ENCODE measurements at regions not wholly inside any gene's neighbourhood (a gene's known extent, or its start where the extent isn't known, plus 50 kb on each side); places are given as distances from the start of the nearest gene placed in this dataset.

DNA sequence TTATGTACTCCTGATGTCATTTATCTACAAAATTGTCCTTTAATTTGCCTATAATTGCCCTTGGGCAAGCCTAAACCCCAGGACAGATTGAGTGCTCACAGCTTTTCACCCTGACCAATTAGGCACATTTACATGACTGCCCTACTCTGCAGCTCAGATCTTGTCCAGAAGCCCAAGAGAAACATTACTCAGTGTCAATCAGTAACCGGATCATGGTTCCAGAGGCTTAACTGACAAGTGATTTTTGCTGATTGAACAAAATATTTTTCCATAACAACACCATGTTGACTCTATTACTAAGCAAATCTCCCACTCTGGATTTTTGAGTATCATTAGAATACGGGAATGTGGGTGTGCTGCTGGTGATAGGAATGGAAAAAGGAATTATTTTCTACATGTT, 465.4 kb upstream of the TNP1 start:
- no peak for TF ChIP-seq EZH2 (IDR thresholded peaks at IDR 0.05; ENCODE audit: borderline replicate concordance, low read length)
- TF ChIP-seq, protein P1, sequence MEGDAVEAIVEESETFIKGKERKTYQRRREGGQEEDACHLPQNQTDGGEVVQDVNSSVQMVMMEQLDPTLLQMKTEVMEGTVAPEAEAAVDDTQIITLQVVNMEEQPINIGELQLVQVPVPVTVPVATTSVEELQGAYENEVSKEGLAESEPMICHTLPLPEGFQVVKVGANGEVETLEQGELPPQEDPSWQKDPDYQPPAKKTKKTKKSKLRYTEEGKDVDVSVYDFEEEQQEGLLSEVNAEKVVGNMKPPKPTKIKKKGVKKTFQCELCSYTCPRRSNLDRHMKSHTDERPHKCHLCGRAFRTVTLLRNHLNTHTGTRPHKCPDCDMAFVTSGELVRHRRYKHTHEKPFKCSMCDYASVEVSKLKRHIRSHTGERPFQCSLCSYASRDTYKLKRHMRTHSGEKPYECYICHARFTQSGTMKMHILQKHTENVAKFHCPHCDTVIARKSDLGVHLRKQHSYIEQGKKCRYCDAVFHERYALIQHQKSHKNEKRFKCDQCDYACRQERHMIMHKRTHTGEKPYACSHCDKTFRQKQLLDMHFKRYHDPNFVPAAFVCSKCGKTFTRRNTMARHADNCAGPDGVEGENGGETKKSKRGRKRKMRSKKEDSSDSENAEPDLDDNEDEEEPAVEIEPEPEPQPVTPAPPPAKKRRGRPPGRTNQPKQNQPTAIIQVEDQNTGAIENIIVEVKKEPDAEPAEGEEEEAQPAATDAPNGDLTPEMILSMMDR (conservative IDR thresholded peaks at IDR 0.05 in 1 of 2, IDR thresholded peaks at IDR 0.05 in 1 of 2; ENCODE audit: extremely low read depth in 1 of 2, insufficient read depth in 1 of 2, low read depth in 1 of 2, low read length in 2 of 2): no peak
